ENCODE measurements at regions not wholly inside any gene's neighbourhood (a gene's known extent, or its start where the extent isn't known, plus 50 kb on each side); places are given as distances from the start of the nearest gene placed in this dataset.

DNA sequence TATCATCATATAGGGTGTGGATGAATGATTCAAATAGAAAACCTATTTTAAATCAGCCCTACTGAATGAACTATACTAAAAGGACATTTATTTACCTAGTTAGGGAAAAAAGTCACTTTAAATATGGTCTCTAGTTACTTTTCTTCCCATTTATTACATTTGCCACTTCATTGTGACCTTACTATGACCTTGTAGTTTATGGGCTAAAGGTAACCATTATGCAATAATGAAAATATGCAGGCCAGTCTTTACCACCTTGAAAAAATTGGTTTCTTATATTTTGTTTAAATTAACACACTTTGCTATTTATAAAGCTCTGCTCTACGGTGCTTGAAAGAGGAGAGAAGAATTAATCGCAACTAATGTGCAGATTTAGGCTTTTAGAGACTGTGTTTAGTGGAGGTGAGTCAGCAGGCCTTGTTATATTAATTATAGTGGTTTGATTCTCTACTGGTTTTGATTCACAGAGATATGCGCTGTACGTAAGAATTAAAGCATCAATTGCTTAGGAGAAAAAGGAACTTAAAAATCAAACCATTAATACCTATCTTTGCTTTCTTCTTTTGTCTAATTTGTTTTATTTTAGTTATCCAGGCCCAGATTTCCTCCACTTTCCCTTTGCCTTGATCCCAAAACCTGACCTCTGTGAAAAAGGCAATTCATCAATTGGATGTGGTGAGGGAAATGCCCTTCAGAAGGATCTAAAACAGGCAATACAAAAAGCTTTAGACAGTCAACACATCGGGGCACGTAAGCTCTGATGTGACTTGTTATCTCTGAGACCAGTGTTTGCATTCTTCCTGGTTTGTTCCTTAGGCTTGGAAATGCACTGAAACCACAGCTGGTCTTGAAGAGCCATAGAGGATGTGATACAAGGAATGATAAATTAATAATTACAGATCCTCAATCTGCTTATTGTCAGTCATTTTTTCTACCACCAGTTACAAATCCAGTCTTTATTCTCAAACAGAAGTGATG lies 141.2 kb upstream of the HDAC9 start:
- peaks cover 8% of the 10 kb centered on the region for H3K4me1 ChIP-seq (ENCODE audit: insufficient read depth, low read length)
- no peak overlapping the region for H3K4me3 ChIP-seq (ENCODE audit: low read length)
- no peaks in the 10 kb centered on the region for H3K9me3 ChIP-seq (ENCODE audit: low read depth, low read length)
- H3K27me3 ChIP-seq (ENCODE audit: insufficient read depth, low read length), result no peaks in the 10 kb centered on the region

DNA sequence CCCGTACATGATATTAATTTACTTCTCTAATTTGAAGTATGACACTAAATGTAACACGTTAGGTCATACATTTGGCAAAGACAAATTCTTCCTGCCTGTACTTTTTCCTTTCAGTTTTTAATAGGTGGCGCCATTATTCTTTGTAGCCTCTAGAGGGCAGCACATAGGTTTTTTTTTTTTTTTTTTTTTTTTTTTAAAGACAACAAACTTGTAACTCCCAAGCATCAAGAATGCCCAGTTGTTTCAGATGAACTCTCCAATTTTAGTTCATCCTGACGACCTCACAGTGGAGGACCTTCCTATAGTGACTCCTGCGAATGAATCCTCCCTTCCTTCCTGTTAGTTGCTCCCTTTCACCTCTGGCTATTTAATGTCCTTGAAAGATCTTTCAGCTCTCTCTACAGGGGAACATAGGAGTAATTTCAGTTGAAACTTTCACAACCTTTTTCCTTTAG lies 139.3 kb upstream of the HDAC9 start:
- Histone ChIP-seq H3K27me3 (ENCODE audit: insufficient read depth, low read length) (no peaks in the 10 kb centered on the region), H3K9me3 (ENCODE audit: low read depth, low read length) (no peaks in the 10 kb centered on the region), H3K4me1 (ENCODE audit: insufficient read depth, low read length) (peaks cover 8% of the 10 kb centered on the region), H3K4me3 (ENCODE audit: low read length) (no peak overlapping the region)

DNA sequence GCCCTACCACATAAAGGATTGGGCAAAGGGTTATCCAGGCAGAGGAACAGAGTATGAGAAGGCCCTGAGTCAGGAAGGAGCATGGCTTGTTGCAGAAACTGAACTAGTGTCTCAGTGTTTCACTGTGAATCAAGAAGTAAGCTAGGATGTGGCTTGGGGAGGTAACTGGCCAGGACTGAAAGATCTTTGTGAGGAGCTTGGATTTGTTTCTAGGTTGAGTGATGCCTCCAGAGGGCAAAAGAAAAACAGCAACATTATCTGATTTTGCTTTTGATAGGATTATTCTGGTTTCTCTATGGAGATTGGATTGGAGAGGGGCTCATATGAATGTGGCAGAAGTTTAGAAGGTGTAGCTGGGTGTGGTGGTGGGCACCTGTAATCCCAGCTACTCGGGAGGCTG lies 137.9 kb upstream of the HDAC9 start:
- Histone ChIP-seq H3K9me3 (ENCODE audit: low read depth, low read length) (no peaks in the 10 kb centered on the region), H3K4me1 (ENCODE audit: insufficient read depth, low read length) (peaks cover 8% of the 10 kb centered on the region), H3K4me3 (ENCODE audit: low read length) (no peak overlapping the region), H3K27me3 (ENCODE audit: insufficient read depth, low read length) (no peaks in the 10 kb centered on the region)

DNA sequence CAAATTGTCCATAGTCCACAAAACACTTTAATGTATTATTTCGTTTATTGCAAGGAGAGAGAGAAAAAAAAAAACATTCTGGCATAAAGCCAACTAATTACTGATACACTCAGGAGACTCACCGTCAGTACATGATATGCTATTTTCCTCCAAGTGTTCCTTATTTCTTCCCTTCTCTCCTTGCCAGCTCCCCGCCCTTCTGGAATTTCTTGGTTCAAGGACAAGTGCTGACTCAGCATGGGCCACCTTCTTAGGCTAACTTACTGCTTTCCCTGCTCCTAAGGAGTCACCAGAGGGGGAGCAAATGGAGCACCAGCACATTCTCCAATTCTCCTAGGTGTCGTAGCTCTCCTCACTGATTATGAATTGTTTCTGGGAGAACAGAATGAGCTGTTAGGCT lies 133.8 kb upstream of the HDAC9 start:
- no peaks in the 10 kb centered on the region for H3K4me1 ChIP-seq (ENCODE audit: insufficient read depth, low read length)
- no peak overlapping the region for H3K4me3 ChIP-seq (ENCODE audit: low read length)
- H3K9me3 ChIP-seq (ENCODE audit: low read depth, low read length), result no peaks in the 10 kb centered on the region
- H3K27me3 ChIP-seq (ENCODE audit: insufficient read depth, low read length), result no peaks in the 10 kb centered on the region

DNA sequence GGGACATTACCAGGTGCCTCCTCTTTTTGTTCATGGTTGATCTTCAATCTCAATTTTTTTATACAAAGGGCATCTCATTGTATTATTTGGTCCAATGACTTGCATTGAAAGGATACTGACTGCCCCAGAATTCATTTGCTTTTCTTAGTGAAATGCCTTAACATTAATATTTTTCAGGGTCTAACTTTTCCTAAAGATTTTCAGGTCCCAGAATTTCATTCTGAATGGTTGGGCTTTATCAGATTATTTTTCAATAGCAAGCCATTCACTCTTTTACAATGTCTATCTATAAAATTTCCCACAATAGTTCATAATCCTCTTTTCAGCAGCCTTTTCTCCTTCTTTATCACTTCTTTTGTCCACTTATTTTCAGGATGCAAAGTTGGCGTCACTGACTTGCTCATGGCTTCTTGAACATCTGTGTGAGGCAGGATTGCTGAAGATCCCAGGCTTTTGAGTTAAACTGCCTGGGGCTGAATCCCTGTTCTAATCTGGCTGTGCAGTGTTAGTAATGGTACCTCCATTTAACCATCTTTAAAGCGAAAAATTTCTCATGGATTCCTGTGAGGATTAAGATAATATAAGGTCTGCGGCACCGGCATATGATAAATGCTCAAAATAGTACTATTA lies 131.7 kb upstream of the HDAC9 start:
- no peaks in the 10 kb centered on the region for H3K4me1 ChIP-seq (ENCODE audit: insufficient read depth, low read length)
- no peaks in the 10 kb centered on the region for H3K9me3 ChIP-seq (ENCODE audit: low read depth, low read length)
- H3K4me3 ChIP-seq (ENCODE audit: low read length), result no peak overlapping the region
- no peaks in the 10 kb centered on the region for H3K27me3 ChIP-seq (ENCODE audit: insufficient read depth, low read length)

DNA sequence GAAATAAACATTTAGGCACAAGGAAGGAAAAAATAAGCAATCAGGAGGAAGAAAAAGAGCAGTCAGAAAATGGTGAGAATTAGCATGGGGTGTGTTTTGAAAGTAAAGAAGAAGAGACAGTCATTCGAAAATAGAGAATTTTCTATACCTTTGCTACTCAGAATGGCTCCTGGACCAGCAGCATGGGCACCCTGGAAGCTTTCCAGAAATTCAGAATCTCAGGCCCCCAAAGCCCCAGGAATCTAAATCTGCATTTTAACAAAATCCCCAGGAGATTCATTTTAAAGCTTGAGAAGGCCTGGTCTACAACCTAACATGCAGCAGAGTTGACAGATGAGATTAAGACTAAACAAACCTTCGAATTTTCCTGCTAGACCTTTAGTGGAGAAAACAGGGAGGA lies 131.2 kb upstream of the HDAC9 start:
- Histone ChIP-seq H3K9me3 (ENCODE audit: low read depth, low read length) (no peaks in the 10 kb centered on the region), H3K4me3 (ENCODE audit: low read length) (no peak overlapping the region), H3K27me3 (ENCODE audit: insufficient read depth, low read length) (no peaks in the 10 kb centered on the region), H3K4me1 (ENCODE audit: insufficient read depth, low read length) (no peaks in the 10 kb centered on the region)

DNA sequence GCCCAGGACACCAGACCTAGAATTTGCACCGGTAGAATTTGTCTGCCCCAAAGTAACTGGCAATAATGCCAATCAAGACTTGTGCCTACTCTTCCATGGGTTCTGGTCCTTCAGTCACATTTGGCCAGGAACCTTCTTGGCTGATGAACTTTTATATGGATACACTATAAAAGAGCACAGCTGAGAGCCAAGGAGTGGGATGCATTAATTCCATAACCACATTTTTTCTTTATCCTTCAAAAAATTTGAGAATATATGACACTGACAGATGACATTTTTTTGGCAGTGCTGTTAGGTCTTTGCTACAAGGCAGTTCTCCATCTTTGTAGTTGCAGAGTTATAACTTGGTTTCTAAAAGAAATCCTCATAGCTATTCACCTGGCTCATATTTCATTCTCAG lies 129.2 kb upstream of the HDAC9 start:
- H3K9me3 ChIP-seq (ENCODE audit: low read depth, low read length), result no peaks in the 10 kb centered on the region
- H3K27me3 ChIP-seq (ENCODE audit: insufficient read depth, low read length), result no peaks in the 10 kb centered on the region
- H3K4me1 ChIP-seq (ENCODE audit: insufficient read depth, low read length), result no peaks in the 10 kb centered on the region
- H3K4me3 ChIP-seq (ENCODE audit: low read length), result no peak overlapping the region

DNA sequence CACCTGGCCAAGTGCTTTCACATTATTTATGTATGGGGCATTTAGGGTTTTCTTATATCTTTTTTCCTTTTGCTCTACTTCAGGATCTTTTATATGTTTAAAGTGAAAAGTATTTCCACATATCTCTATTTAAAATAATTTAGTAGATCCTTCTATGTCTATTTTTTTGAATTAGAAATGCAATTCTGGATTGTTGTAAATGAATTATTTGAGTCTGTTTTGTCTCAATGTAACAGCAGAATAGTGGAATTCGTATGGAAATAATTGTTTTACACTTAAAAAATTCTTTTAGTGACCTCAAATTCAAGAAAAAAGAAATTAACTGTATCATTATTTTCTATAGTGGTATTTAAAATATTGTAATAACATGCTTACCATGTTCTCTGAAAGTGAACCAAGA lies 126.5 kb upstream of the HDAC9 start:
- H3K4me3 ChIP-seq (ENCODE audit: low read length), result no peak overlapping the region
- no peaks in the 10 kb centered on the region for H3K9me3 ChIP-seq (ENCODE audit: low read depth, low read length)
- H3K4me1 ChIP-seq (ENCODE audit: insufficient read depth, low read length), result no peaks in the 10 kb centered on the region
- no peaks in the 10 kb centered on the region for H3K27me3 ChIP-seq (ENCODE audit: insufficient read depth, low read length)

DNA sequence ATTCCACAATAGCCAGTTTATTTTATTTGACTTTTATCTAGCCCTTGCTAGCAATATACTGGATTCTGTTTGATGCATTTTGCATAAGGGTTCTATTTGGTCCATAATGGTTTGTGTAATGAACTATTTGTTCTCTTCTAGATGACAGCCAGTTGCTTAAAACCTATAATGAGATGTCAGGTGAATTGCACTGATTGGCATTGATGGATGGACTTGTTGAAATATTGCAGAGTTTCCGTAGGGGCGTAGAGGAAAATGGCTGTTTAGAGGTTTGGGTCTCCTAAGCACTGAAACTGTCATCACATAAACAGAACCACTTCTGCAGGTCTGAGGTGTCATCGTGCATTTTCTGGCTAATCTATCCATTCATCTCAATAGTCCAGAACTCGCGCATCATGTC lies 124.9 kb upstream of the HDAC9 start:
- Histone ChIP-seq H3K27me3 (ENCODE audit: insufficient read depth, low read length) (no peaks in the 10 kb centered on the region), H3K4me3 (ENCODE audit: low read length) (no peak overlapping the region), H3K4me1 (ENCODE audit: insufficient read depth, low read length) (no peaks in the 10 kb centered on the region), H3K9me3 (ENCODE audit: low read depth, low read length) (no peaks in the 10 kb centered on the region)

DNA sequence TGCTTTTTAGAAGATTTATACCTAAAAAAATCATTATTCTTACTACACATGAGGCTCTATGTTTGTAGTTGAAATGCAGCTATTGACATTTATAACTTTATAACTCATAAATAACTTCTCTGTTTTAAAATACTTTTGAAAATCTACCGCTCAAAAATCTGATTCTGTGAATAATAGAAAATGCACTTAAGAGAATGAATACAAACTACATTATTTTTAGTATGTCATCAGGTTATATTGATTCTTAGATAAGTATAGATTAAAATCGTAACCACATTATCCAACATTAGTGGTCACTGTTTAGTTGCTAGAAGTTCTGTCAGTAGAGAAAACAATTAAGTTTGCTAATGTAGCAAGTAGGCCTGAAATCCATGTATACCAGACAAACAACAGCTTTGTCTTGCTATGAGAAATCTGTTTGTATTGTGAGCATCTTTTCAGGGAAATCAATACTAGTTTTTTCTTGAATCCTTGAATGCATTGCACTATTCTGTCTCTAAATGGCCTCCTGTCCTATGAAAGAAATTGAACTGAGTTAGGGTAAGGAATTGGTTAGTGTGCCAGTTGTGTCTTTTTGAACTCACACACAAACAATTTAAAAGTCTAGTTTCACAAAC lies 116.5 kb upstream of the HDAC9 start:
- no peaks in the 10 kb centered on the region for H3K9me3 ChIP-seq (ENCODE audit: low read depth, low read length)
- H3K4me1 ChIP-seq (ENCODE audit: insufficient read depth, low read length), result no peaks in the 10 kb centered on the region
- H3K4me3 ChIP-seq (ENCODE audit: low read length), result no peak overlapping the region
- H3K27me3 ChIP-seq (ENCODE audit: insufficient read depth, low read length), result no peaks in the 10 kb centered on the region

DNA sequence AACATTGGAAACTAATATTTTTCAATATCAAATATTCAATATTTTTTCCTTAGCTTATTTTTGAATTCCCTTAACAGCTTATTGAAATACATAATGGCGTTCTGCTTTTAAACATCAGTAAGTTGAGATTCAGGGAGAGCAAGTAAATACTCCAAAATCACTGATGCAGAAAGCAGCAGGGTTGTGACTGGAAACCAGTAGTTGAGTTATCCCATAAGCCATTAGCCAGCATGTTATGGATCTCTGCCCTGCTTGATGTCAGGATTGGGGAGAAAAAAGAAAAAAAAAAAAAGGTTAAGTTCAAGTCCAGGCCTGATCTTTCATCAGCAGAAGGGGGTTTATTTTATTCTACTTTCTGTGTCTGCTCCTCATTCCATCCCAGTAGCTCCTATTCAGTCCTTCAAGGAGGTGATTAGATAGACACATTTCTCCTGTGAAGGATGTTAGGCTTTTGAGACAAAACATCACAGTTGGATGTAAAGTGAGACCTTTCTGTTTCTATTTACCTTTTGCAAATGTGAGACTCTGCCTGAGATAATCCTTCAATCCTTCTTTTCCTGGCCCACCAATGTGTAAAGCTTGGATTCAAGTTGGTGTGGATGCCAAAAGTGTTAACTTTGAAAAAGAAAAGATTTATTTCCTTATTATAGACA lies 110.9 kb upstream of the HDAC9 start:
- Histone ChIP-seq H3K9me3 (ENCODE audit: low read depth, low read length) (no peaks in the 10 kb centered on the region), H3K4me3 (ENCODE audit: low read length) (no peak overlapping the region)

DNA sequence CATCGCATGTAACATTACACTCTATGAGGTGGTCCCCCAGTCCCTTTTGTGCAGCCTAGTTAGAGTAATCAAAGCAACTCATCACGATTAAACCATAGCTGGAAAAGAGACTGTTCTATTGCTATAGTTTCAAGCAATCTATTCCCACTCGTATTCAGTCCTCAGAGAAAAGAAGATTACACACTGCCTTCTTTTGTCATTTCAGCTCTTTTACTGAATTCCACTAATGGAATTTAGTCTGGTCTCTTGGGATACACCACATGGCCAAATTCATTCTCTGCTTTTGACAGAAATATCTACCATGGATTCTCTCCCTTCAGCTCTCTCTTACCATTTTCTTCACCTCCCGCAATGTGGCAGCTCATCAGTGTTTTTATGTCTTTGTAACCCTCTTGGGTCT lies 108.9 kb upstream of the HDAC9 start:
- H3K9me3 ChIP-seq (ENCODE audit: low read depth, low read length), result no peaks in the 10 kb centered on the region
- no peaks in the 10 kb centered on the region for H3K27me3 ChIP-seq (ENCODE audit: insufficient read depth, low read length)
- peaks cover 41% of the 10 kb centered on the region for H3K4me1 ChIP-seq (ENCODE audit: insufficient read depth, low read length)
- H3K4me3 ChIP-seq (ENCODE audit: low read length), result no peak overlapping the region

More for the DNA sequence above, 110.9 kb upstream of the HDAC9 start:
- no peaks in the 10 kb centered on the region for H3K27me3 ChIP-seq (ENCODE audit: insufficient read depth, low read length)
- H3K4me1 ChIP-seq (ENCODE audit: insufficient read depth, low read length), result peaks cover 25% of the 10 kb centered on the region

DNA sequence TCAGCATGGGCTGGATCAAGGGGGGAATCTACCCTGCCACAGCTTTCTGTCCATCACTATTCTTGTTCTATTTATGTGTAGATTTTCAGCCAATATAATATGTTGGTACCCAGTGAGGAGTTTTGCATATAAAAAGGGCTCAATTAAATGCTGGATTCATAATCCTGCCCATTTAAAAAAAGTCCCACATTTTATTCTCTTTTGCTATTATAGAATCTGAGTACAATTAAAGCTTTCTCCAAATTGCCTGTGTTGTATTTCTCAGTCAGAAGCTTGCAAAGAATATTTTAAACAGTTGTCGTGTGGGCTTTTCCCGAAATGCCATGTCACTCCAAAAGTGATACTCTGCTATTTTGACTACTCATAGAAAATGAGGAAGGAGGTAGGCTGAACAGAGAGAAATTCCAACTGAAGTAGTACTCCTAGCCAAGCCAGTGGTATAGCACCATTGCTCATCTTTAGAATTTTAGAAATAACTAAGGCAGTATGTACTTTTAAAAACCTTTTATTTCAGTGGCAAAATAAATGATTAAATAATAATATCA lies 108.3 kb upstream of the HDAC9 start:
- Histone ChIP-seq H3K4me1 (ENCODE audit: insufficient read depth, low read length) (peaks cover 41% of the 10 kb centered on the region), H3K27me3 (ENCODE audit: insufficient read depth, low read length) (no peaks in the 10 kb centered on the region), H3K4me3 (ENCODE audit: low read length) (no peak overlapping the region), H3K9me3 (ENCODE audit: low read depth, low read length) (no peaks in the 10 kb centered on the region)

DNA sequence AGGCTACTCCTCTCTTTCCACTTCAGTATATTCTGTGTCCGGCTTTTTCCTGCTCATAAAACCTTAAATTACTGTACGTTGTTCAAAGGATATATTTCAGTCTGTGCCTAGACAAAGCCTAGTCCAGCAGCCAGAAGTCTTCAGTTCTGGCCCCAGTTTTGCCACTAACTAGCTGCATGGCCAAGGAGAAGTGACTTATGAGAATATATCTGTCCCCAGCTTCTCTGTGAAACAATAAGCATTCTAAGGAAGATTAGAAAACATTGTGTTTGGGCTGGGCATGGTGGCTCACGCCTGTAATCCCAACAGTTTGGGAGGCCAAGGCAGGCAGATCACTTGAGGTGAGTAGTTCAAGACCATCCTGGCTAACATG lies 105.0 kb upstream of the HDAC9 start:
- Histone ChIP-seq H3K27me3 (ENCODE audit: insufficient read depth, low read length) (no peaks in the 10 kb centered on the region), H3K4me1 (ENCODE audit: insufficient read depth, low read length) (peaks cover 41% of the 10 kb centered on the region), H3K4me3 (ENCODE audit: low read length) (no peak overlapping the region), H3K9me3 (ENCODE audit: low read depth, low read length) (no peaks in the 10 kb centered on the region)
